Aorta (tissue), 5 donors: ENCODE measurements at regions not wholly inside any gene's neighbourhood (a gene's known extent, or its start where the extent isn't known, plus 50 kb on each side); places are given as distances from the start of the nearest gene placed in this dataset.

ENCODE experiments used
- ATAC-seq: fragments of 200-7000 bp; cut with Tn5 transposase; one replicate; pipeline ENCODE4 v1.9.1; 2022; ENCODE audit warnings: moderate library complexity; ENCODE audit not compliant: low FRiP score
- DNase-seq, 2 donors: peaks; one replicate each; pipeline ENCODE4 v3.0.0-alpha.2; 2020
- H3K27ac ChIP-seq, 2 donors: one replicate each; pipeline ENCODE4 v1.5.1; 2013; ENCODE audit warnings: low read length in 2 of 2, mild to moderate bottlenecking in 2 of 2, moderate library complexity in 2 of 2, control low read depth in 1 of 2, inconsistent platforms in 1 of 2, low read depth in 1 of 2
- H3K27me3 ChIP-seq, 2 donors: one replicate each; pipeline ENCODE4 v1.6.1; 2013; ENCODE audit warnings: control low read depth in 1 of 2, low read length in 1 of 2, mild to moderate bottlenecking in 1 of 2, moderate library complexity in 1 of 2; ENCODE audit not compliant: insufficient read depth in 2 of 2, control insufficient read depth in 1 of 2
- H3K36me3 ChIP-seq, 2 donors: one replicate each; pipeline ENCODE4 v1.6.1; 2013; ENCODE audit warnings: control low read depth in 1 of 2, low read length in 1 of 2, mild to moderate bottlenecking in 1 of 2; ENCODE audit not compliant: insufficient read depth in 2 of 2, control insufficient read depth in 1 of 2
- H3K4me1 ChIP-seq, 2 donors: one replicate each; pipeline ENCODE4 v1.6.1; 2013; ENCODE audit warnings: low read length in 2 of 2, control low read depth in 1 of 2, mild to moderate bottlenecking in 1 of 2, moderate library complexity in 1 of 2; ENCODE audit not compliant: insufficient read depth in 2 of 2, control insufficient read depth in 1 of 2
- H3K4me3 ChIP-seq, 2 donors: one replicate each; pipeline ENCODE4 v1.5.1; 2013; ENCODE audit warnings: low read length in 2 of 2, control low read depth in 1 of 2, mild to moderate bottlenecking in 1 of 2
- H3K9me3 ChIP-seq: one replicate; pipeline ENCODE4 v1.6.1; 2013; ENCODE audit warnings: mild to moderate bottlenecking, low read length; ENCODE audit not compliant: control insufficient read depth
- WGBS, 2 donors: extraction: QIAGEN DNeasy Blood & Tissue Kit; methylation state at CpG; one replicate each; pipeline ENCODE4 v1.1.7; 2013; 5-methylcytosine and 5-hydroxymethylcytosine counted together
- intact Hi-C, 2 donors: fragments of 100-400 bp; cut with DNase I; formaldehyde crosslinking; loops; one replicate each; pipeline versions ENCODE4 v1.14.2 to v1.15.0; 2022
- donor health status: healthy with polysubstance abuse.
- donor health status: Bipolar disorder and iron deficiency.
- donor health status: DM: no; HTN: no; CAD: no.
- donor health status: DM: no; HTN: no; CAD: no.
- donor health status: DM: yes; HTN: yes; CAD: no.

DNA sequence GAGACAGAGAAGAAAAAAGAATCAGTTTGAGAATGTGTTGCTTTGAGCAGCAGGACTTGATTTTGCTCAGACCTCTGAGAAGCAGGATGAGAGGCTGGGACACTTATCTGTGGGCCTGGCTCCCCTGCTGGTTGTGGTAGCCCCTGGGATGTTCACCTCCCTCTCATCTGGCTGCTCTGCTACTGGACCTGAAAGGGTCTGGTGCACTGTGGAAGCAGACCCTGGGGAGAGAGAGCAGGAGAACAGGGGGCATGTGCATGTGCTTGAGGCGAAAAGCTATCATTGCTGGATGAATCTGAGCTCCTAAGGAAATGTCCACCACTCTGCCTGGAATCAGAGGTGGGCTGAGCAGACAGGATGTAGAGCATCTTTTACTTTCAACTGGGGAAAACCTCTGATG lies 161.1 kb downstream of the SCP2D1 start:
- H3K27ac ChIP-seq, result no peak overlapping the region

GRCh38 chr20:18977441-18977840 lies 163.9 kb downstream of the SCP2D1 start:
- no peak overlapping the region for H3K27ac ChIP-seq
- no peak overlapping the region for H3K4me3 ChIP-seq
- WGBS, 2 donors, result 27 to 32% methylated on average over 2 of the region's 2 CpGs
- no peaks in the 10 kb centered on the region for H3K4me1 ChIP-seq
- no peaks in the 10 kb centered on the region for H3K36me3 ChIP-seq
- no peak for DNase-seq
- intact Hi-C loops, result no loop called here
- H3K9me3 ChIP-seq, result peaks cover 3% of the 10 kb centered on the region
- no peaks in the 10 kb centered on the region for H3K27me3 ChIP-seq
- ATAC-seq, result no peak

More for the DNA sequence above, 161.1 kb downstream of the SCP2D1 start:
- Histone ChIP-seq H3K9me3 (peaks cover 2% of the 10 kb centered on the region), H3K36me3 (no peaks in the 10 kb centered on the region), H3K4me3 (no peak overlapping the region), H3K27me3 (no peaks in the 10 kb centered on the region), H3K4me1 (no peaks in the 10 kb centered on the region)
- no peak for DNase-seq
- ATAC-seq, result no peak
- WGBS, 2 donors, result 99 to 100% methylated on average over 1 of the region's 1 CpG
- intact Hi-C loops, result no loop called here

DNA sequence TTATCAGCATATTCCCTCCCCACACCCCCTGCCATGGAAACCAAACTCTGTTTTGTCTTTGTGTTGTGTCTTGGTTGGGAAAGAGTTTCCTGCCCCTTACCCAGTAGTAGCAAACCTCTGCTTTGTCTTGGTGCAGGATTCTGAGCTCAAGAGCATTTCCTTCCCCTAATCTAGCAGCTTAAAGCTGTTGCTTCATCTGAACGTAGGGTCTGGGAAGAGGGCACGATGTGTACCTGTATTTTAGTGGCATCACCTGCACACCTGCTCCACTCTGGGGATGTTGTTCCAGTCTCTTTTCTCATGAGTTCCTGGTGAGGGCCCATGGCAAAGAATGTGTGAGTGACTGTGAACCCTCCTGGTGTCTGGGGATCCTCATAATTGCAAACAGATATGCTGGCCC lies 164.7 kb downstream of the SCP2D1 start:
- ATAC-seq (no peak), DNase-seq (no peak)
- Histone ChIP-seq H3K9me3 (peaks cover 3% of the 10 kb centered on the region), H3K4me3 (no peak overlapping the region), H3K36me3 (no peaks in the 10 kb centered on the region), H3K27ac (no peak overlapping the region), H3K4me1 (no peaks in the 10 kb centered on the region), H3K27me3 (no peaks in the 10 kb centered on the region)
- WGBS, 2 donors, result 81 to 86% methylated on average over 2 of the region's 2 CpGs
- intact Hi-C loops, result no loop called here

- DNase-seq, result no peak
- Histone ChIP-seq H3K9me3 (peaks cover 3% of the 10 kb centered on the region), H3K4me3 (no peak overlapping the region), H3K36me3 (no peaks in the 10 kb centered on the region), H3K4me1 (no peaks in the 10 kb centered on the region), H3K27ac (no peak overlapping the region), H3K27me3 (no peaks in the 10 kb centered on the region)
- intact Hi-C loops, result no loop called here
- ATAC-seq, result no peak
- WGBS, 2 donors, result 65 to 75% methylated on average over 1 of the region's 1 CpG
Measured at GRCh38 chr20:18979132-18979531, 165.5 kb downstream of the SCP2D1 start.

- Histone ChIP-seq H3K4me3 (no peak overlapping the region), H3K27me3 (no peaks in the 10 kb centered on the region), H3K36me3 (no peaks in the 10 kb centered on the region), H3K4me1 (no peaks in the 10 kb centered on the region), H3K9me3 (peaks cover 3% of the 10 kb centered on the region), H3K27ac (no peak overlapping the region)
- intact Hi-C loops, result no loop called here
- 81% methylated on average over 5 of the region's 5 CpGs for WGBS, 2 donors
- ATAC-seq (no peak), DNase-seq (no peak)
Measured at GRCh38 chr20:18981962-18982539, 168.5 kb downstream of the SCP2D1 start.

DNA sequence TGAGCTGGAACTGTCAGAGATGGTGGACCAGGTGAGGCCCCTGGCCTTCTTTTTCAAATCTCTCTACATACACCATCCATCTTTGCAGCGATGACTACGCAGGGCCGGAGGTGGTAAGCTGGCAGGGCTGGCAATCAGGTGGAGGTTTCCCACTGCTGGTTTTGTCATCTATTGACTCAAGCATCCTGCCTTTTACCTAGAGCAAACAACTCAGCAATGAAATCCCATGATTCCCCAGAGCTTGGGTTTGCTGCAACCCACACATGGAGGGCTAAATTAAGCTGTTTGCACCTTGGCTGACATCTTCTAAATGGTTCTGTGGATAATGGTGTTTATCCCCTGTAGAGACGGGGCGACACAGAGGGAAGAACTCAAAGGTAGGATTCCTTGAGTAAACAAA lies 170.2 kb downstream of the SCP2D1 start:
- intact Hi-C loops, result no loop called here
- Histone ChIP-seq H3K9me3 (peaks cover 2% of the 10 kb centered on the region), H3K27me3 (no peaks in the 10 kb centered on the region), H3K27ac (no peak overlapping the region), H3K4me1 (no peaks in the 10 kb centered on the region), H3K4me3 (no peak overlapping the region), H3K36me3 (no peaks in the 10 kb centered on the region)
- no peak for ATAC-seq
- WGBS, 2 donors, result 95 to 96% methylated on average over 5 of the region's 5 CpGs
- no peak for DNase-seq

DNA sequence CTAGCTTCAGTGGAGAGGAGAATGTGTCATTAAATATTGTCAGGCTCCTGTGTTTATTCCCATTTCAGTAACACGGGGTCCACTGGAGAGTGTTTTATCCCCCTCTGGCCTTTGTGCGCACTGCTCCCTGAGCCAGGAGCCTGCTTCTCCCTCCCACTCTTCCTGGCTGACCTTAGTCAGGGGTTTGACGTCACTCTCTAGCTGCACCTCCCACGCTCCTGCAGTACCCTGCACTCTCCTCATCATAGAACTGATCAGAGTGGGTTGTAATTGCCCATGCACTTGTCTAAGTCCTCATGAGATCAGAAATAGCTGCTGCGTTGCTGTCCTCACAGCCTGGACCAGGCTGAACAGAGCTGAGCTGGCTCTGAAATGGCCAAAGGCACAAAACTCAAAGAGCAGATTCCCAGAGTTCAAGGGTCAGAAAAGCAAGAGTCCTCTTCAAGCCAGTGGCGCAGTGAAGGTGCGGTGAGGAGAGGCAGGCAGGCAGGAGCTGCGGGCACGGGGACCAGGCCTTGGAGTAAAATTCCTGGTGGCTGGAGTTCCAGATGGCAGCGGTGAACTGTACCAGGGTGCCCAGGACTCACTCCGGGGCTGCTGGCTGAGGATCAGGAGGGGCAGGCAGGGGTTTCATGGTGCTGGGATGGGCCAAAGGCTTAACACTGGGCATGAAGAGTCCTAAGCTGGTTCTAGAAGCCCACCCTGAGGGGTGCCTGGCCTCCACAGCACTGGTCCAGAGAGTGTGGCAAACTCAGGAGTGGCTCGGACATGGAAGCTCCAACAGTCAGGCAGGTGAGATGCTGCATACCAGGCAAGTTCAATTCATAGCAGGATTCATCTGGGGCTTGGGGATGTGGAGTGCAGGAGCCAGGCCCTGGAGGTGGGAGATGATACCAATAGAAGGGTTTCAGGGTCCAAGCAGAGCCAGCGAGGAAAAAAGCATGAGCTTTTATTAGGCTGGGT lies 170.9 kb downstream of the SCP2D1 start:
- Histone ChIP-seq H3K4me1 (no peaks in the 10 kb centered on the region), H3K27ac (no peak overlapping the region), H3K4me3 (no peak overlapping the region), H3K9me3 (peaks cover 2% of the 10 kb centered on the region), H3K27me3 (no peaks in the 10 kb centered on the region), H3K36me3 (no peaks in the 10 kb centered on the region)
- DNase-seq (no peak), ATAC-seq (no peak)
- intact Hi-C loops, result no loop called here
- WGBS, 2 donors, result 82 to 87% methylated on average over 13 of the region's 13 CpGs

- intact Hi-C loops, result no loop called here
- 97% methylated on average over 5 of the region's 5 CpGs for WGBS, 2 donors
Measured at GRCh38 chr20:18985551-18985950, 172.0 kb downstream of the SCP2D1 start.

More at GRCh38 chr20:18985551-18985950, 172.0 kb downstream of the SCP2D1 start:
- no peaks in the 10 kb centered on the region for H3K27me3 ChIP-seq
- no peak overlapping the region for H3K27ac ChIP-seq
- H3K9me3 ChIP-seq, result peaks cover 2% of the 10 kb centered on the region
- H3K36me3 ChIP-seq, result no peaks in the 10 kb centered on the region
- no peak for ATAC-seq
- DNase-seq, result no peak
- no peak overlapping the region for H3K4me3 ChIP-seq
- H3K4me1 ChIP-seq, result no peaks in the 10 kb centered on the region
